NAMALWA (cell line): ENCODE measurements at regions not wholly inside any gene's neighbourhood (a gene's known extent, or its start where the extent isn't known, plus 50 kb on each side); places are given as distances from the start of the nearest gene placed in this dataset.
"Not testable (repeated sequence)": the region's sequence is repeated elsewhere in the genome, so short reads cannot be mapped to it uniquely, and the experiment has no call there.

ENCODE experiments used
- DNase-seq: peaks from one replicate; pipeline ENCODE4 v3.0.0-alpha.2; 2015; ENCODE audit warnings: low spot score

- DNase-seq, result no peak
These were observed 135.0 kb downstream of the B3GNT2 start for GRCh38 chr2:62330959-62331358.

DNA sequence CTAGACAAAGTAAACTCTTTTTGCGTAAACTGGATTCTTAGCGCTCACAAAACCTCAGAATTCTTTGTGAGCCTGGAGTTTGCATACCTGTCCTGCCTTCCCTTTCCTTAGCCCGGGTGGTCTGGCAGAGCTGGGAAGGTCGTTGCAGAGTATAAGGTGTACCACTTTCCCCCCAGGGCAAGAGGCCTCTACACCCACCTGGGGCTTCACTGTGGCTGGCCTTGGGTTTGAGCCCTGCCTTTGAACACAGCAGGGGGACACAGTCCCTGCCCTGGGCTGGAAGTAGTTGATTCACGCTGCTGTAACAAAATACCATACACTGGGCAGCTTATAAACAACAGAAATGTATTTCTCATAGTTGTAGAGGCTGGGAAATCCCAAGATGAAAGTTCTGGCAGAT, 133.9 kb downstream of the B3GNT2 start:
- no peak for DNase-seq

DNA sequence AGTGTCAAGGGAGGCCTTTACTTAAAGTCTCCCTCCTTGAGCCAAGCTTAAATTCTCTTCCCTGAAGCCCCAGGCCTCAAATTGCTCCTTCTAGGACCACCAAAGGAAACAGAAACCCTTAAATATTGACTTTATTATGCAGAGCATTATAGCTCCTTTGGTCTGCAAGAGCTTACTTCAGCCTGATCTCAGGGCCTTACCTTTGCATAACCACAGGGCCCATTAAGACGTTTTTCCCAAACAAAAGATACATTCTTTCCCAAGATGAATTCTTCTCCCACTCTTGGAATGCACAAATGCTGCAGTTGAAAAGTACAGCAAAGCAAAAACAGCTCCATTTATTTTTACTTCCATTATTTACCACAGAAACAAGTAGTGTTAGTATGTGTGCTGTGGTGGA, 130.8 kb downstream of the B3GNT2 start:
- DNase-seq, result no peak

GRCh38 chr2:62325398-62325797, 129.5 kb downstream of the B3GNT2 start:
- no peak for DNase-seq

DNA sequence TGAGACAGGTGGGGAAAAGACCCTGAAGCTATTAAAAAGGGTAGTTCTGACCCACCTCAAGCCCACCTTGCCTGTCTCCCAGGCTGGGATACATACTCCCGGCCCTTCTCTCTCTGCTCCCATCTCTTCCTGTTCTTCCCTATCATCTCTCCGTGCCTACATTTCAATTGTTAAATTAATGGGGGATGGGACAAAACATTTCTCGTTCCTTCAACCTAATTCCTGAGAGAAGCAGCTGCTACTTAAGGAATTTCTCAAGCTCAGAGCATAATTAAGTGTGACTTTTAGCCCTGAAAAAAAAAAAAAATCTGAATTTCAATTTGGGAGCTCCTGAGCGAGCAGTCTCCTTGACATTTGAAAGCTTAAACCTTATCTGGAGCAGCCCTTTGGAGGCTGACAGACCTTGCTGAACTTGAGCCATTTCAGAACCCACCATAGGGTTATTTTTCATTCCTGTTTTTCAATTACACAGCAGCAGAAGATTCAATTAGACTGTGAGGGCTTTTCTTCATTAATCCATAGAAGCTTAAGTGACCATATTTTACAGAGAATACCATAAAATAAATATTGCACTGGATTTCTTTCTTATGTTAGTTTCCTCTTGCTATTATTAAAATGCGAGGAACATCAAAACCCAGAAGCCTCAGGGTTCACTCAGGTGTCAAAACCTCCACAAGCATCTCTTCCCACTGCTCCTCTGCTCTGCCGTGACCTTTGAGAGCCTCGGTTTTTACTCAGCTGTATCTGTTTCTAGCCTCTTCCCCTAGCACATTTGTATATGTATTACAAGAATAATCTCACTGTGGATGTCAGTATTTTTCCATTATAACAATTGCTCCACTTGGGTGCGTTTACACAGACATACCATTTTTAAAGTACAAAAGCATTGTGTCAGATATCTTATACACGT, 125.7 kb downstream of the B3GNT2 start:
- DNase-seq, result no peak

DNA sequence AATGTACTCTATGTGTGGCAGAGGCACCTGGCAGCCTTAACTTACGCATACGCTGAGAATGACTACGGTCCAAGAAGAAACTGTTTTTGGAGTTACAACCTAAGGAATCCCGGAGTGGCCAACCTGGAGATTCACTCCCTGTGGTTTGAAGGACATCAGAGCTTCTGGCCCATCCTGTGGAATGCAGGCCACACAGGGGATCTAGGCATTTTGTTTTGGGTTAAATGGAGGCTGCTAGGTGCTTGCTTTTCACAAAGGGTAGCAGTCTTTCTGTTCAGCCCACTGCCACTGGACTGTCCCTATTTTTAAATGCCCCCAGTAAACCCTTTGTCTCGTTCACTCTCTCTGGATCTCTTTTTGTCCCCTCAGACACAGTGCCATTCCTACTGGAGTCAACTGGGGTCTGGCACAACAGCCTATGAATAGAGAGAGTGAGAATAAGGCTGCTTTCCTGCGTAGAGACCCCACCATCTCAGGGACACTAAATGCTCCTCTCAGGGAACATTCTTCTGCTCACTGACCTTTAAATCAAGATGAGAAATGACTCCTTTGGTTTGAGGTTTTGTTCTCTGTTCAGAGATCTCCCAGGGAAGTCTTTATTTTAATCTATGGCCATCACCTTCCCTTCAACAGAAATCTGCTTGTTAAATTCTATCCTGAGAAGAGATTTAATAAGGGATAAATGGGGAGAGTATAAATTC, 124.9 kb downstream of the B3GNT2 start:
- DNase-seq, result no peak

- not testable (repeated sequence) for DNase-seq
These were observed 124.2 kb downstream of the B3GNT2 start for GRCh38 chr2:62320137-62320536.

GRCh38 chr2:62319070-62319469, 123.2 kb downstream of the B3GNT2 start:
- DNase-seq, result no peak

- no peak for DNase-seq
These were observed 119.6 kb downstream of the B3GNT2 start for GRCh38 chr2:62315476-62315875.

DNA sequence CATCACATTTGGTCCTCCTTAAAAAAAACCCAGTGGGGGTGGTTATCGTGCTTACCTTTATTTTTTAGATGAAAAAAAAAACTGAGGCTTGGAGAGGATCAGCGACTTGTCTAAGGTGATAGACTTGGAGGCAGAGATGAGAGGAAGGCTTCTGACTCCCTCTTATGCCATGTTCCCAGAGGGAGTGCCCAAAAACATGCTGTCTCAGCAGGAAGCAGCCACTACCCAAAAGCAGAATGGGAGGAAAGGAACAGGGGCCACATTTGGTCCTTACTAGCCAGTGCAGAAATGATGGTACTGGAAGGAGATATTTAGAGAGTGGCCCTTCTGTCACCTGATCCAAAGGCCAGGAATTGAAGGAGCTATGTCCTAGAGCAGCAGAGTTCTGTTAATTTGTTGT, 118.4 kb downstream of the B3GNT2 start:
- DNase-seq, result no peak

GRCh38 chr2:62313449-62314227, 117.7 kb downstream of the B3GNT2 start:
- no peak for DNase-seq

GRCh38 chr2:62309465-62310091, 113.7 kb downstream of the B3GNT2 start:
- DNase-seq, result no peak

- no peak for DNase-seq
These were observed 113.2 kb downstream of the B3GNT2 start for GRCh38 chr2:62309081-62309464.

DNA sequence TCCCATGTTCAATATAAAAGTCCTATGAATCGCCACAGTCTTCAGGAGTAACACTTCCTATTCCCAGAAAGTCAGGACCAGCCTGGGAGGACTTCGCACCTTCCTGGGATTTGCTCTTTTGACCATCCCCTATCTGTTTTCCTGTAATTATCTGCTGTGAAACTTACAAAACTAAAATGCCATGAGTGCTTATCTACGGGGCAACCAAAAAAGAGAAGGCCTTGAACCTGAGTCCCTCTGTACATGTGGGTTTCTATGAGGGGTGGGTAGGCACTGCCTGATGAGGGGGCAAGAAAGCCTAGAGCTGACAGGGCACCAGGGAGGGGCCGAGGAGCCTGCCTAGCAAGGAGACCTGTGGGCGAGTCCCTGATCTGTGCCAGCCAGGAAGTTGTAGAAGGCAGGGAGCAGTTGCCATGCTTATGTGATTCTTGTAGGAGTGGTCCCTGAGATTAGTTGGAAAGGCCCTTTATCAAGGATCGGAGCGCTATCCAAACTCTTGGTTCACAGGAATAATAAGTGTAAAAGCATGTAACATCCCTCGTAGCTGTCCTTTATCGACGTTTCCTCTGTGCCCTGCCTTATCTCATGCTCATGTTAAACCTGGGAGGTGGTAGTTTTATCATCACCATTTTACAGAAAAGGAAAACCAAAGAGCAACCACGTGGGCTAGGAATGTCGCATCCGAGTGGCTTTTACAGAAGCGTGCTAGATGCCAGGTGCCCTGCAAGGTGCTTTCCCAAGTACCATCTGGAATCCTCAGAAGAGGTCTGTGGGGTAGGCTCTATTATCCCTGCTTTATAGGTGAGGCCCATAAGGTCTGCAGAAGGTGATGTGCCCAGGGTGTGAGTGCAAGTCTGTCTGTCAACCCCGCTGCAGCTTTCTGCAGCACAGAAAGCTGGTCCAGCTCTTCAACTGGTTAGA, 111.8 kb downstream of the B3GNT2 start:
- DNase-seq, result no peak

DNA sequence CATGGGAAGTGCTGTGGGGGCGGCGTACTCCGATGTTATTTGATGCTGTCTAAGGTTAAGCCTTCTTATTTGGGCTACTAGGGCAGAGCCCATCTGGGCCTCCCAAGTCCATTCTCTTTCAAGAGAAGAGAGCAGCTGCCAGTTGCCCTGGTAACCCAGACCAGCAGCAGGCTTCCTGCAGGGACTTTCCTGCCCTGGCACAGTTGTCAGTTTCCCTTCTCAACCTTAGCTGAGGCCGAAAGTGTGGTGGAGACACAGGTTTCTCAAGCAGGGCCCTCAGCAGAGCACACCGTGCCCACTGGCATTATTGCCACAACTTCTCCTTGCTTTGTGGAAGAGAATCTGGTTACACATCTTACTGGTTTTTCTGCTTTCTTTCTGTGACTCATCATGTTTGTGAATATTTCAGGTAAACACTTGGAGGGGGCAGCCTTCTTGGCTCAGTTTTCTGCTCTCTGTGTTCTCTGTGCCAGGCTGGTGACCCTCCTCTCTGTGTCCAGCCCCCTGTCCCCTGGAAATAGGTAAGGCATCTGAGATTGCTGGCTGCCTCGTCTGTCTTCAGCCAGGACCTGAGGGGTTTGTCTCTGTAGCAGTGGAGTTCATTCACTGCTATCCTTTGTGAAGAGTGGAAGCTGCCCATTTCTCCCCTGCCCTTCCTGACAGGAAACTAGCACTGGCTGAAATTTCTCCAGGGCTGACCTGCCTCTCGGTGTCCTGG, 111.0 kb downstream of the B3GNT2 start:
- DNase-seq, result peak; percentile 26

DNA sequence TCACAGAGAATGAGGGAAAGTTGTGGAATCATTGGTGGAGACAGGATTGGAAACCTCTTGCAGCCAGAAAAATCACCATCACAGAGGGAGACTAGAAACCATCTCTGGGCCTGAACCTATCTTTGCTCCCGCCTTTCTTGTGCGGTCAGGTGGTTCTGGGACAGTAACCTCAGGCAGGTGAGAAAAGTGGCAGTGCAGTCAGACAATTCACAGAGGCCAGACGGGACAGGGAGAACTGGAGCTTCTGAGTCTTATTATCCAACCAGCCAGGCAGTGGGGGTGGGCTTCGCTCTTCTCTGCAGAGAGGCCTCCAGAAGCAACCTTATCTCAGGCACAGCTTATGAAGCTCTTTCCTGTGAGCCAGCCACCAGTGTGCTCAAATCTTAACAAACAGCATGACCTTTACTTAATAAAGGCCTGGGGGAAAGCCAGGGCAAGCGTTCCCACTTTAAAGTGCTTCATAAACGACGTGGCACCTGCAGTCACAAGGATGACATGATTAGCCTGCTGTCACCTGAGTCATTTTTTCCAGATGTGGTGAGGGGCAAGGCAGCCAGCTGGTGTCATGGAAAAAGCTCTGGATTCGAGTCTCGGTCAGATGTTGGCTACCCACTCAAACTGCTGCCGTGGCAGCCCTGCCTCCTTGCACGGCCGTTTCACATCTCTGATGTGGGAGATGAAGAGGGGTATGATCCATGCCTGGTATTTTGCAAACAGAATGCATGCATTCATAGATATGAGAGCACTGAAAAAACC, 109.7 kb downstream of the B3GNT2 start:
- DNase-seq, result no peak

DNA sequence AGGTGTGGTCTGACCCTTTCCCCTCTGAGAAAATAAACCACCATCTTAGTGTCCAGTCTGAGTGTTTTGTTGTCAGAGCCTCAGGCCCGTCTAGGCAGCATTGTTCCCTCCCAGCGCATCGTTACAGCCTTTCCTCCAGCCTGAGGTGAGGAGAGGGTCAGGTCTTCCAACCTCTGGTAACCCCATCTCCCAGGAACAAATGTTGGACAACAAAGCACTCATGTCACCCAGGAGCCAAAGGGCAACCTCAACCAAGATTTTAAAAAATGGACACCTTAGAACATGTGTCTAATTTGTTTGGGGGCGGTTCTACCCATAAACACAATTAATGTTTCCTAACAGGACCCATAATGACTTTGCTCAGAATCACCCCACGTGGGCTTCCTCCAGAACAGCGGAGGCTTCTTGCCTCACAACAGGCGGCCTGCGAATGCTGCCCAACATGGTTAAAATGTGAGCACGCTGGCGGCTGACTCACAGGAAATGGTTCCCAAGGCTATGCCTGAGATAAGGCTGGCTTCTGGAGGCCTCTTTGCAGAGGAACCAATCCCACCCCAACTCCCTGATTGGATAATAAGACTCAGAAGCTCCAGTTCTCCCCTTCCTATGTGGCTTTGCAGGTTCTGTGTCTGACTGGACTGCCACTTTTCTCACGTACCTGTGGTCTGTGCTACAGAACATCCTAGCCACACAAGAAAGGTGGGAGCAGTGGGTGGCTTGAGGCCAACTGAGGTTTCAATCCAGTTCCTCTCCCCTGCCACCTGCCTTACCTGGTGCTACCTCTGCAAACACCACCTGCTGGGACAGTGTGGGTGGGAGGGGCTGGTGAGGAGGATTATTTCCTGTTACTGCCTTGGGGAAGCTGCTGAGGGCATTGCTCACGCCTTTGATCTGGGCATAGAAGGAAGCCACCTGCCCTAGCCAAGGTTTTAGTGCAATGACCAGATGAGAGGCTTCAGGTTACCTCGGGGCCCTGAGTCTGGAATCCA, 108.8 kb downstream of the B3GNT2 start:
- DNase-seq, result no peak

GRCh38 chr2:62303788-62304187, 107.9 kb downstream of the B3GNT2 start:
- DNase-seq, result no peak
